OCI-LY3 (cell line): ENCODE measurements at regions not wholly inside any gene's neighbourhood (a gene's known extent, or its start where the extent isn't known, plus 50 kb on each side); places are given as distances from the start of the nearest gene placed in this dataset.

Experiments
- CTCF ChIP-seq: fragments of 200-600, 300-600 bp; sonication (generic); IDR thresholded peaks from 2 replicates; pipeline ENCODE4 v1.5.1; 2014; ENCODE audit warnings: antibody characterized with exemption, low read length, low read depth
- EZH2phosphoT487 ChIP-seq: fragments of 200-600 bp; shearing (Covaris generic); IDR thresholded peaks from 2 replicates; pipeline ENCODE4 v1.6.1; 2018; ENCODE audit warnings: antibody characterized with exemption, mixed run types, low read depth

- TF ChIP-seq CTCF (no peak), EZH2phosphoT487 (no peak)
These were observed 90.7 kb upstream of the BACH2 start for GRCh38 chr6:90387383-90387775.
